ENCODE measurements at regions not wholly inside any gene's neighbourhood (a gene's known extent, or its start where the extent isn't known, plus 50 kb on each side); places are given as distances from the start of the nearest gene placed in this dataset.

DNA sequence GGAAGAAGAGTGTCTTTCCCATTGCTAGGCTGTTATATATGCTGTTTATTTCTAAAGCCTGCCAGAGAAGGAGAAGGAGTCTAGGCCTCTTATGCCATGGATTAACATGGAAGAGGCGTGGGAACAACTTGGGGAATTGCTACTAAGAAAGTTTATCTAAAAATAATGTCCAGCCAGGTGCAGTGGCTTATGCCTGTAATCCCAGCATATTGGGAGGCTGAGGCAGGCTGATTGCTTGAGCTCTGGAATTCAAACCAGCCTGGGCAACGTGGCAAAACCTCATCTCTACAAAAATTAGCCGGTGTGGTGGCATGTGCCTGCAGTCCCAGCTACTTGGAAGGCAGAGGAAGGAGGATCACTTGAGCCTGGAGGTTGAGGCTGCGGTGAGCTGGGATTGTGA lies 51.7 kb upstream of the ARPP19 start:
- Histone ChIP-seq H3K4me2 (ENCODE audit: control insufficient read depth, insufficient read depth) (no peak overlapping the region), H3K4me1 (ENCODE audit: control insufficient read depth, insufficient read depth, low read length) (no peaks in the 10 kb centered on the region), H4K20me1 (ENCODE audit: control insufficient read depth, insufficient read depth) (no peaks in the 10 kb centered on the region), H3K4me3 (no peak overlapping the region), H3K27ac (ENCODE audit: control insufficient read depth, insufficient read depth) (no peak overlapping the region), H3K36me3 (ENCODE audit: control insufficient read depth in 2 of 2, insufficient read depth in 2 of 2, low read length in 1 of 2) (peaks cover 0 to 14% of the 10 kb centered on the region in 2 experiments; a peak in 2 of 4 replicates), H3K9me3 (replicated peaks; ENCODE audit: control insufficient read depth, insufficient read depth, low read length) (no peaks in the 10 kb centered on the region), H3K27me3 (replicated peaks in 1 of 2; ENCODE audit: control insufficient read depth in 2 of 2, insufficient read depth in 2 of 2, low read length in 1 of 2) (no peaks in the 10 kb centered on the region), H2AFZ (ENCODE audit: control insufficient read depth, low read depth, low read length) (no peak overlapping the region), H3K9ac (ENCODE audit: control insufficient read depth, insufficient read depth, low read length) (no peak overlapping the region), H3K79me2 (ENCODE audit: control insufficient read depth, insufficient read depth, low read length) (no peaks in the 10 kb centered on the region)
- intact Hi-C loops (cut with micrococcal nuclease; ENCODE audit: unreplicated experiment) (no loop called here), in situ Hi-C loops (cut with MboI) (no loop called here)
- ChIA-PET SMC1A (ENCODE audit: uncharacterized antibody, unreplicated experiment) (interaction anchor here (1.4 kb wide), 1 partner anchor 11 kb away, joined by 3 read pairs; no protein-coding TSS in a partner anchor), CTCF (no interaction called here), POLR2A (no interaction called here), RAD21 (ENCODE audit: unreplicated experiment) (no interaction called here)
- no peak for ATAC-seq
- FAIRE-seq, result no peak
- no TSS peak for BruUV-seq (replicated peaks)
- TF ChIP-seq ATF7 (IDR thresholded peaks at IDR 0.05; ENCODE audit: low read depth) (no peak), ZNF384 (IDR thresholded peaks at IDR 0.05; ENCODE audit: borderline replicate concordance, low read depth, low read length) (no peak), ZNF274 (IDR thresholded peaks at IDR 0.05; ENCODE audit: insufficient read depth, insufficient read length) (no peak), SMAD5 (IDR thresholded peaks at IDR 0.05; ENCODE audit: low read depth) (no peak), ESRRA (IDR thresholded peaks at IDR 0.05; ENCODE audit: low read length) (no peak), YBX1 (IDR thresholded peaks at IDR 0.05) (no peak), ZNF24 (IDR thresholded peaks at IDR 0.05) (no peak)
- TF ChIP-seq, protein P1, sequence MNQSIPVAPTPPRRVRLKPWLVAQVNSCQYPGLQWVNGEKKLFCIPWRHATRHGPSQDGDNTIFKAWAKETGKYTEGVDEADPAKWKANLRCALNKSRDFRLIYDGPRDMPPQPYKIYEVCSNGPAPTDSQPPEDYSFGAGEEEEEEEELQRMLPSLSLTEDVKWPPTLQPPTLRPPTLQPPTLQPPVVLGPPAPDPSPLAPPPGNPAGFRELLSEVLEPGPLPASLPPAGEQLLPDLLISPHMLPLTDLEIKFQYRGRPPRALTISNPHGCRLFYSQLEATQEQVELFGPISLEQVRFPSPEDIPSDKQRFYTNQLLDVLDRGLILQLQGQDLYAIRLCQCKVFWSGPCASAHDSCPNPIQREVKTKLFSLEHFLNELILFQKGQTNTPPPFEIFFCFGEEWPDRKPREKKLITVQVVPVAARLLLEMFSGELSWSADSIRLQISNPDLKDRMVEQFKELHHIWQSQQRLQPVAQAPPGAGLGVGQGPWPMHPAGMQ (IDR thresholded peaks at IDR 0.05; ENCODE audit: borderline replicate concordance), result no peak
- TF ChIP-seq, protein P2, sequence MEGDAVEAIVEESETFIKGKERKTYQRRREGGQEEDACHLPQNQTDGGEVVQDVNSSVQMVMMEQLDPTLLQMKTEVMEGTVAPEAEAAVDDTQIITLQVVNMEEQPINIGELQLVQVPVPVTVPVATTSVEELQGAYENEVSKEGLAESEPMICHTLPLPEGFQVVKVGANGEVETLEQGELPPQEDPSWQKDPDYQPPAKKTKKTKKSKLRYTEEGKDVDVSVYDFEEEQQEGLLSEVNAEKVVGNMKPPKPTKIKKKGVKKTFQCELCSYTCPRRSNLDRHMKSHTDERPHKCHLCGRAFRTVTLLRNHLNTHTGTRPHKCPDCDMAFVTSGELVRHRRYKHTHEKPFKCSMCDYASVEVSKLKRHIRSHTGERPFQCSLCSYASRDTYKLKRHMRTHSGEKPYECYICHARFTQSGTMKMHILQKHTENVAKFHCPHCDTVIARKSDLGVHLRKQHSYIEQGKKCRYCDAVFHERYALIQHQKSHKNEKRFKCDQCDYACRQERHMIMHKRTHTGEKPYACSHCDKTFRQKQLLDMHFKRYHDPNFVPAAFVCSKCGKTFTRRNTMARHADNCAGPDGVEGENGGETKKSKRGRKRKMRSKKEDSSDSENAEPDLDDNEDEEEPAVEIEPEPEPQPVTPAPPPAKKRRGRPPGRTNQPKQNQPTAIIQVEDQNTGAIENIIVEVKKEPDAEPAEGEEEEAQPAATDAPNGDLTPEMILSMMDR (IDR thresholded peaks at IDR 0.05 in 2 of 3, conservative IDR thresholded peaks at IDR 0.05 in 1 of 3; ENCODE audit: control insufficient read depth in 2 of 3, extremely low read depth in 1 of 3, insufficient read depth in 1 of 3, low read depth in 3 of 3, low read length in 3 of 3), result no peak
- no peak for DNase-seq (ENCODE audit: low read depth, low spot score)
- WGBS (ENCODE audit: insufficient coverage, insufficient replicate concordance, low lambda C conversion rate, missing lambda C conversion rate), result 84% methylated on average over 4 of the region's 4 CpGs
